A204.1 (cell line): ENCODE measurements at regions not wholly inside any gene's neighbourhood (a gene's known extent, or its start where the extent isn't known, plus 50 kb on each side); places are given as distances from the start of the nearest gene placed in this dataset.
"Not testable (repeated sequence)": the region's sequence is repeated elsewhere in the genome, so short reads cannot be mapped to it uniquely, and the experiment has no call there.

Source experiments
- FAIRE-seq: peaks from 2 replicates; lab custom pipeline; 2012; peaks lifted over from hg19 to GRCh38; lab: Jason Lieb, UNC

- FAIRE-seq: no peak
Observed at GRCh38 chr2:195352581-195352980, 304.4 kb upstream of the SLC39A10 start.

GRCh38 chr2:195343942-195344530 lies 313.0 kb upstream of the SLC39A10 start:
- FAIRE-seq: no peak

GRCh38 chr2:195343540-195343939 lies 313.5 kb upstream of the SLC39A10 start:
- no peak for FAIRE-seq

- no peak for FAIRE-seq
Observed at GRCh38 chr2:195342061-195342460, 315.0 kb upstream of the SLC39A10 start.

- FAIRE-seq: no peak
Observed at GRCh38 chr2:195338856-195339255, 318.2 kb upstream of the SLC39A10 start.

GRCh38 chr2:195337597-195337996 lies 319.4 kb upstream of the SLC39A10 start:
- FAIRE-seq: no peak

GRCh38 chr2:195333869-195334268 lies 323.2 kb upstream of the SLC39A10 start:
- FAIRE-seq: no peak

- no peak for FAIRE-seq
Observed at GRCh38 chr2:195331966-195332365, 325.1 kb upstream of the SLC39A10 start.

GRCh38 chr2:195331129-195331528 lies 325.9 kb upstream of the SLC39A10 start:
- FAIRE-seq: no peak

GRCh38 chr2:195330513-195330956 lies 326.5 kb upstream of the SLC39A10 start:
- no peak for FAIRE-seq

- FAIRE-seq: not testable (repeated sequence)
Observed at GRCh38 chr2:195329784-195330183, 327.2 kb upstream of the SLC39A10 start.

- FAIRE-seq: no peak
Observed at GRCh38 chr2:195326537-195326936, 330.5 kb upstream of the SLC39A10 start.

GRCh38 chr2:195322324-195322723 lies 334.7 kb upstream of the SLC39A10 start:
- no peak for FAIRE-seq

GRCh38 chr2:195320413-195320973 lies 336.5 kb upstream of the SLC39A10 start:
- no peak for FAIRE-seq

- FAIRE-seq: no peak
Observed at GRCh38 chr2:195319548-195320412, 337.2 kb upstream of the SLC39A10 start.

- no peak for FAIRE-seq
Observed at GRCh38 chr2:195319112-195319460, 337.9 kb upstream of the SLC39A10 start.

GRCh38 chr2:195318440-195319111 lies 338.4 kb upstream of the SLC39A10 start:
- FAIRE-seq: peak; percentile 93

GRCh38 chr2:195317550-195317949 lies 339.5 kb upstream of the SLC39A10 start:
- no peak for FAIRE-seq

GRCh38 chr2:195316486-195316885 lies 340.5 kb upstream of the SLC39A10 start:
- no peak for FAIRE-seq

GRCh38 chr2:195313962-195314361 lies 343.1 kb upstream of the SLC39A10 start:
- FAIRE-seq: no peak

- FAIRE-seq: no peak
Observed at GRCh38 chr2:195312662-195313061, 344.4 kb upstream of the SLC39A10 start.

- no peak for FAIRE-seq
Observed at GRCh38 chr2:195308163-195308562, 348.9 kb upstream of the SLC39A10 start.

GRCh38 chr2:195307751-195308150 lies 349.3 kb upstream of the SLC39A10 start:
- no peak for FAIRE-seq
